Endothelial cell of umbilical vein (primary cell): ENCODE measurements at regions not wholly inside any gene's neighbourhood (a gene's known extent, or its start where the extent isn't known, plus 50 kb on each side); places are given as distances from the start of the nearest gene placed in this dataset.

Experiments
- BruUV-seq: library from RNA; stranded (reverse); fragments of 400-500 nt; replicated peaks from 2 replicates; lab custom pipeline; 2021; lab: Mats Ljungman, UMichigan
- CTCF ChIA-PET: fragments of 300-600, 350-600 bp; sonication (Branson Sonifier 250); formaldehyde crosslinking; loops from one replicate; lab custom pipeline; 2021; ENCODE audit warnings: antibody characterized with exemption, inconsistent platforms; lab: Charles Lee
- POLR2A ChIA-PET: fragments of 300-600, 350-600 bp; sonication (Branson Sonifier 250); formaldehyde crosslinking; loops from one replicate; lab custom pipeline; 2021; ENCODE audit warnings: antibody characterized with exemption, inconsistent platforms; lab: Charles Lee
- DNase-seq: peaks from one replicate; pipeline ENCODE4 v3.0.0-alpha.2; 2011; ENCODE audit warnings: low read depth, low spot score
- FAIRE-seq: peaks from 2 replicates; lab custom pipeline; 2011; peaks lifted over from hg19 to GRCh38; lab: Jason Lieb, UNC
- H2AFZ ChIP-seq: 2 replicates; pipeline ENCODE4 v1.6.0; 2012; ENCODE audit warnings: low read depth, low read length, control low read depth, inconsistent platforms
- H3K27ac ChIP-seq: 2 replicates; pipeline ENCODE4 v1.5.1; 2011; ENCODE audit warnings: low read depth, mild to moderate bottlenecking, control low read depth, low read length, moderate library complexity; ENCODE audit not compliant: insufficient read depth
- H3K27me3 ChIP-seq, 2 experiments: 2 replicates each; pipeline versions ENCODE4 v1.6.0 to v1.6.1; 2011; ENCODE audit warnings: low read length in 2 of 2, mixed read lengths in 1 of 2; ENCODE audit not compliant: control insufficient read depth in 2 of 2, insufficient read depth in 2 of 2
- H3K36me3 ChIP-seq, 2 experiments: 2 replicates in 1 of 2; 3 replicates in 1 of 2; pipeline ENCODE4 v1.5.1; 2011; ENCODE audit warnings: low read length in 2 of 2, mild to moderate bottlenecking in 1 of 2, moderate library complexity in 1 of 2; ENCODE audit not compliant: control insufficient read depth in 2 of 2, insufficient read depth in 2 of 2; ENCODE audit errors: extremely low read depth in 1 of 2
- H3K4me1 ChIP-seq: 3 replicates; pipeline ENCODE4 v1.5.1; 2011; ENCODE audit warnings: mild to moderate bottlenecking, low read length; ENCODE audit not compliant: control insufficient read depth, insufficient read depth; ENCODE audit errors: extremely low read depth
- H3K4me2 ChIP-seq: 2 replicates; pipeline ENCODE4 v1.6.1; 2011; ENCODE audit warnings: low read length, control low read depth, mixed read lengths; ENCODE audit not compliant: insufficient read depth
- H3K4me3 ChIP-seq, 3 experiments: fragments of 200-600 bp in 1 of 3; sonication (generic), shearing (Covaris generic) in 1 of 3; replicated peaks in 1 of 3; 2 replicates each; pipeline ENCODE4 v1.5.1; 2011 to 2016; ENCODE audit warnings: control low read depth in 3 of 3, low read length in 3 of 3, mild to moderate bottlenecking in 2 of 3, inconsistent platforms in 1 of 3, low read depth in 1 of 3, moderate library complexity in 1 of 3; ENCODE audit not compliant: insufficient read depth in 1 of 3
- H3K79me2 ChIP-seq: 2 replicates; pipeline ENCODE4 v1.6.0; 2012; ENCODE audit warnings: low read length, inconsistent platforms; ENCODE audit not compliant: control insufficient read depth, insufficient read depth
- H3K9ac ChIP-seq: replicated peaks from 2 replicates; pipeline ENCODE3; 2011; ENCODE audit warnings: low read length, control low read depth; ENCODE audit not compliant: insufficient read depth; ENCODE audit errors: extremely low read depth
- H3K9me1 ChIP-seq: replicated peaks from 3 replicates; pipeline ENCODE4 v1.6.0; 2011; ENCODE audit warnings: mild to moderate bottlenecking, low read length; ENCODE audit not compliant: control insufficient read depth, insufficient read depth; ENCODE audit errors: extremely low read depth
- H3K9me3 ChIP-seq: replicated peaks from 2 replicates; pipeline ENCODE4 v1.5.1; 2012; ENCODE audit warnings: low read length, inconsistent platforms; ENCODE audit not compliant: control insufficient read depth, insufficient read depth
- H4K20me1 ChIP-seq: replicated peaks from 2 replicates; pipeline ENCODE3; 2011; ENCODE audit warnings: mild to moderate bottlenecking, low read length; ENCODE audit not compliant: control insufficient read depth, insufficient read depth; ENCODE audit errors: extremely low read depth
- CTCF ChIP-seq, 2 donors: IDR thresholded peaks; 1 replicate in 1 of 2; 2 replicates in 1 of 2; pipeline ENCODE4 v1.5.1; 2011; ENCODE audit warnings: low read length in 2 of 2, mild to moderate bottlenecking in 2 of 2, moderate library complexity in 2 of 2, control low read depth in 1 of 2, inconsistent platforms in 1 of 2, low read depth in 1 of 2; ENCODE audit not compliant: insufficient read depth in 1 of 2; ENCODE audit errors: extremely low read depth in 1 of 2
- EZH2 ChIP-seq: IDR thresholded peaks from 2 replicates; pipeline ENCODE4 v1.6.1; 2012; ENCODE audit warnings: borderline replicate concordance, low read depth, mild to moderate bottlenecking, moderate library complexity, low read length, inconsistent platforms; ENCODE audit not compliant: severe bottlenecking
- FOS ChIP-seq: IDR thresholded peaks from 2 replicates; pipeline ENCODE4 v1.6.1; 2011; ENCODE audit warnings: mild to moderate bottlenecking, low read length, moderate library complexity, borderline replicate concordance; ENCODE audit not compliant: insufficient read depth
- GATA2 ChIP-seq: IDR thresholded peaks from 2 replicates; pipeline ENCODE4 v1.7.0; 2011; ENCODE audit warnings: low read depth, mild to moderate bottlenecking, moderate library complexity, mixed read lengths, low read length; ENCODE audit not compliant: insufficient read length, insufficient read depth
- JUN ChIP-seq: IDR thresholded peaks from 2 replicates; pipeline ENCODE4 v1.6.1; 2011; ENCODE audit warnings: borderline replicate concordance, low read depth; ENCODE audit not compliant: insufficient read length, insufficient read depth
- MAX ChIP-seq: IDR thresholded peaks from 2 replicates; pipeline ENCODE4 v1.6.1; 2011; ENCODE audit not compliant: insufficient read depth, insufficient read length
- MYC ChIP-seq: IDR thresholded peaks from one replicate; pipeline ENCODE4 v1.6.1; 2011; ENCODE audit warnings: mild to moderate bottlenecking, low read depth, low read length
- POLR2A ChIP-seq: IDR thresholded peaks from 2 replicates; pipeline ENCODE4 v1.6.1; 2012; ENCODE audit warnings: low read depth, mild to moderate bottlenecking, control low read depth, low read length
- POLR2AphosphoS5 ChIP-seq: IDR thresholded peaks from 2 replicates; pipeline ENCODE4 v1.6.1; 2012; ENCODE audit warnings: low read depth, mild to moderate bottlenecking, control low read depth, low read length, moderate library complexity; ENCODE audit not compliant: insufficient read depth
- dilution Hi-C: fragments of 300-500 bp; cut with MboI; formaldehyde crosslinking; loops from one replicate; pipeline ENCODE4 v1.15.0; 2019; ENCODE audit warnings: low sequenced_read_pairs; ENCODE audit not compliant: extremely low pct_ligation_motif_present
- intact Hi-C: fragments of 100-400 bp; cut with micrococcal nuclease; formaldehyde crosslinking; loops from one replicate; pipeline ENCODE4 v1.10.0; 2022

- FAIRE-seq (no peak), DNase-seq (no peak)
- CTCF ChIA-PET: interaction anchor here (1.4 kb wide), 1 partner anchor 1234 kb away, joined by 4 read pairs; no protein-coding TSS in a partner anchor
- Histone ChIP-seq H3K9ac (no peak overlapping the region), H3K27ac (no peak overlapping the region), H2AFZ (no peak overlapping the region), H3K27me3 (peaks cover 10 to 20% of the 10 kb centered on the region in 2 experiments), H4K20me1 (no peaks in the 10 kb centered on the region), H3K9me3 (no peaks in the 10 kb centered on the region), H3K4me1 (no peaks in the 10 kb centered on the region), H3K4me2 (no peak overlapping the region), H3K36me3 (no peaks in the 10 kb centered on the region), H3K4me3 (no peak overlapping the region), H3K9me1 (no peaks in the 10 kb centered on the region), H3K79me2 (no peaks in the 10 kb centered on the region)
- intact Hi-C loops (loop anchor here (5.0 kb wide), 1 partner anchor 67 kb away; no protein-coding TSS in a partner anchor), dilution Hi-C loops (no loop called here)
- no peak for TF ChIP-seq POLR2AphosphoS5
- TF ChIP-seq MAX: no peak
- TF ChIP-seq JUN: no peak
- no peak for TF ChIP-seq EZH2
- TF ChIP-seq MYC: no peak
- no peak for TF ChIP-seq POLR2A
- no peak for TF ChIP-seq FOS
- no peak for TF ChIP-seq GATA2
- TF ChIP-seq CTCF (IDR thresholded peaks at IDR 0.05; ENCODE audit: extremely low read depth in 1 of 2, insufficient read depth in 1 of 2, low read depth in 1 of 2, low read length in 2 of 2): no peak
- BruUV-seq: no TSS peak
- POLR2A ChIA-PET: no interaction called here
Measured at GRCh38 chr3:188974856-188975599, 196.7 kb upstream of the TPRG1 start.
